ENCODE measurements at regions not wholly inside any gene's neighbourhood (a gene's known extent, or its start where the extent isn't known, plus 50 kb on each side); places are given as distances from the start of the nearest gene placed in this dataset.

- TF ChIP-seq SRF (IDR thresholded peaks at IDR 0.05; ENCODE audit: low read depth, low read length) (no peak), NANOG (IDR thresholded peaks at IDR 0.05; ENCODE audit: insufficient read depth, low read depth, low read length, poor library complexity, severe bottlenecking) (no peak), HDAC2 (IDR thresholded peaks at IDR 0.05; ENCODE audit: borderline replicate concordance in 1 of 2, low read depth in 2 of 2, low read length in 2 of 2) (no peak)
These were observed 139.4 kb upstream of the OSMR start (continued) for GRCh38 chr5:38706376-38706775.

All from H1 (cell line).